Activated CD4-positive, alpha-beta memory T cell treated with anti-CD3 and anti-CD28 coated beads, Interleukin-2, amount 10 ng/mL, durations not matched to agents 7 days and 5 days (primary cell): ENCODE measurements at regions not wholly inside any gene's neighbourhood (a gene's known extent, or its start where the extent isn't known, plus 50 kb on each side); places are given as distances from the start of the nearest gene placed in this dataset.

ENCODE experiments used
- CTCF ChIA-PET: fragments of 350-600 bp; sonication (Branson Sonifier 250); formaldehyde crosslinking; loops from one replicate; lab custom pipeline; 2021; ENCODE audit warnings: antibody characterized with exemption, inconsistent platforms; lab: Charles Lee
- POLR2A ChIA-PET: fragments of 350-600 bp; sonication (Branson Sonifier 250); formaldehyde crosslinking; loops from one replicate; lab custom pipeline; 2021; ENCODE audit warnings: antibody characterized with exemption; lab: Charles Lee
- DNase-seq: peaks from one replicate; pipeline ENCODE4 v3.0.0-alpha.2; 2020
- H3K27ac Mint-ChIP-seq: one replicate; pipeline ENCODE4 v1.8.0; 2021; ENCODE audit warnings: mild to moderate bottlenecking, mixed read lengths
- H3K27me3 Mint-ChIP-seq: one replicate; pipeline ENCODE4 v1.8.0; 2021; ENCODE audit warnings: mixed read lengths
- H3K36me3 Mint-ChIP-seq: one replicate; pipeline ENCODE4 v1.8.0; 2021; ENCODE audit warnings: low read depth, mixed read lengths
- H3K4me1 Mint-ChIP-seq: one replicate; pipeline ENCODE4 v1.8.0; 2021; ENCODE audit warnings: mixed read lengths
- H3K4me3 Mint-ChIP-seq: one replicate; pipeline ENCODE4 v1.8.0; 2021; ENCODE audit warnings: mild to moderate bottlenecking, mixed read lengths
- H3K9me3 Mint-ChIP-seq: one replicate; pipeline ENCODE4 v1.8.0; 2021; ENCODE audit warnings: mixed read lengths

GRCh38 chr12:127304751-127305725, 961.9 kb upstream of the TMEM132C start:
- ChIA-PET CTCF (no interaction called here), POLR2A (no interaction called here)
- H3K27ac Mint-ChIP-seq: no peak overlapping the region
- H3K27me3 Mint-ChIP-seq: no peaks in the 10 kb centered on the region
- DNase-seq: no peak
- no peaks in the 10 kb centered on the region for H3K36me3 Mint-ChIP-seq
- no peaks in the 10 kb centered on the region for H3K9me3 Mint-ChIP-seq
- no peak overlapping the region for H3K4me3 Mint-ChIP-seq
- no peaks in the 10 kb centered on the region for H3K4me1 Mint-ChIP-seq

- no peaks in the 10 kb centered on the region for H3K36me3 Mint-ChIP-seq
- DNase-seq: no peak
- H3K27ac Mint-ChIP-seq: no peak overlapping the region
- POLR2A ChIA-PET: no interaction called here
- CTCF ChIA-PET: no interaction called here
- H3K9me3 Mint-ChIP-seq: no peaks in the 10 kb centered on the region
- H3K4me3 Mint-ChIP-seq: no peak overlapping the region
- no peaks in the 10 kb centered on the region for H3K27me3 Mint-ChIP-seq
- H3K4me1 Mint-ChIP-seq: peaks cover 5% of the 10 kb centered on the region
Observed at GRCh38 chr12:127306604-127307215, 960.3 kb upstream of the TMEM132C start.

GRCh38 chr12:127307528-127307927, 959.4 kb upstream of the TMEM132C start:
- ChIA-PET CTCF (no interaction called here), POLR2A (no interaction called here)
- no peak overlapping the region for H3K27ac Mint-ChIP-seq
- H3K9me3 Mint-ChIP-seq: no peaks in the 10 kb centered on the region
- H3K36me3 Mint-ChIP-seq: no peaks in the 10 kb centered on the region
- DNase-seq: no peak
- H3K27me3 Mint-ChIP-seq: no peaks in the 10 kb centered on the region
- H3K4me3 Mint-ChIP-seq: no peak overlapping the region
- H3K4me1 Mint-ChIP-seq: peaks cover 5% of the 10 kb centered on the region

GRCh38 chr12:127308148-127308547, 958.8 kb upstream of the TMEM132C start:
- Mint-ChIP-seq H3K9me3 (no peaks in the 10 kb centered on the region), H3K4me3 (no peak overlapping the region), H3K27ac (no peak overlapping the region), H3K4me1 (peaks cover 5% of the 10 kb centered on the region), H3K27me3 (no peaks in the 10 kb centered on the region), H3K36me3 (no peaks in the 10 kb centered on the region)
- POLR2A ChIA-PET: no interaction called here
- CTCF ChIA-PET: no interaction called here
- no peak for DNase-seq

GRCh38 chr12:127310548-127310947, 956.4 kb upstream of the TMEM132C start:
- Mint-ChIP-seq H3K4me3 (no peak overlapping the region), H3K36me3 (no peaks in the 10 kb centered on the region), H3K27me3 (no peaks in the 10 kb centered on the region), H3K9me3 (no peaks in the 10 kb centered on the region), H3K4me1 (peaks cover 5% of the 10 kb centered on the region), H3K27ac (no peak overlapping the region)
- DNase-seq: no peak
- ChIA-PET POLR2A (no interaction called here), CTCF (no interaction called here)

- no peak for DNase-seq
- H3K27ac Mint-ChIP-seq: no peak overlapping the region
- H3K4me1 Mint-ChIP-seq: peaks cover 5% of the 10 kb centered on the region
- H3K9me3 Mint-ChIP-seq: no peaks in the 10 kb centered on the region
- H3K4me3 Mint-ChIP-seq: no peak overlapping the region
- no peaks in the 10 kb centered on the region for H3K36me3 Mint-ChIP-seq
- no peaks in the 10 kb centered on the region for H3K27me3 Mint-ChIP-seq
- POLR2A ChIA-PET: no interaction called here
- CTCF ChIA-PET: no interaction called here
Observed at GRCh38 chr12:127311720-127312364, 955.1 kb upstream of the TMEM132C start.

GRCh38 chr12:127324681-127325080, 942.3 kb upstream of the TMEM132C start:
- ChIA-PET CTCF (no interaction called here), POLR2A (no interaction called here)
- no peak for DNase-seq
- Mint-ChIP-seq H3K4me3 (no peak overlapping the region), H3K27me3 (peaks cover 2% of the 10 kb centered on the region), H3K9me3 (no peaks in the 10 kb centered on the region), H3K36me3 (no peaks in the 10 kb centered on the region), H3K27ac (no peak overlapping the region), H3K4me1 (no peaks in the 10 kb centered on the region)

GRCh38 chr12:127327986-127328385, 939.0 kb upstream of the TMEM132C start:
- H3K27me3 Mint-ChIP-seq: peaks cover 2% of the 10 kb centered on the region
- no peaks in the 10 kb centered on the region for H3K4me1 Mint-ChIP-seq
- CTCF ChIA-PET: no interaction called here
- H3K4me3 Mint-ChIP-seq: no peak overlapping the region
- no peaks in the 10 kb centered on the region for H3K9me3 Mint-ChIP-seq
- H3K27ac Mint-ChIP-seq: no peak overlapping the region
- POLR2A ChIA-PET: no interaction called here
- H3K36me3 Mint-ChIP-seq: no peaks in the 10 kb centered on the region
- DNase-seq: no peak

GRCh38 chr12:127328867-127329266, 938.1 kb upstream of the TMEM132C start:
- POLR2A ChIA-PET: no interaction called here

GRCh38 chr12:127334365-127334764, 932.6 kb upstream of the TMEM132C start:
- H3K4me3 Mint-ChIP-seq: no peak overlapping the region
- no peak overlapping the region for H3K27ac Mint-ChIP-seq
- H3K36me3 Mint-ChIP-seq: no peaks in the 10 kb centered on the region
- H3K4me1 Mint-ChIP-seq: no peaks in the 10 kb centered on the region
- ChIA-PET POLR2A (no interaction called here), CTCF (no interaction called here)
- H3K9me3 Mint-ChIP-seq: no peaks in the 10 kb centered on the region
- DNase-seq: no peak
- H3K27me3 Mint-ChIP-seq: no peaks in the 10 kb centered on the region

More at GRCh38 chr12:127328867-127329266, 938.1 kb upstream of the TMEM132C start:
- peaks cover 2% of the 10 kb centered on the region for H3K27me3 Mint-ChIP-seq
- H3K4me3 Mint-ChIP-seq: no peak overlapping the region
- H3K4me1 Mint-ChIP-seq: no peaks in the 10 kb centered on the region
- H3K27ac Mint-ChIP-seq: no peak overlapping the region
- DNase-seq: no peak
- no peaks in the 10 kb centered on the region for H3K9me3 Mint-ChIP-seq
- CTCF ChIA-PET: no interaction called here
- no peaks in the 10 kb centered on the region for H3K36me3 Mint-ChIP-seq

GRCh38 chr12:127334912-127335644, 931.9 kb upstream of the TMEM132C start:
- Mint-ChIP-seq H3K27me3 (no peaks in the 10 kb centered on the region), H3K4me1 (no peaks in the 10 kb centered on the region), H3K27ac (no peak overlapping the region), H3K9me3 (no peaks in the 10 kb centered on the region), H3K4me3 (no peak overlapping the region), H3K36me3 (no peaks in the 10 kb centered on the region)
- DNase-seq: no peak
- ChIA-PET CTCF (no interaction called here), POLR2A (no interaction called here)

- Mint-ChIP-seq H3K27ac (no peak overlapping the region), H3K4me1 (no peaks in the 10 kb centered on the region), H3K36me3 (no peaks in the 10 kb centered on the region), H3K9me3 (no peaks in the 10 kb centered on the region), H3K27me3 (no peaks in the 10 kb centered on the region), H3K4me3 (no peak overlapping the region)
- DNase-seq: no peak
- ChIA-PET POLR2A (no interaction called here), CTCF (no interaction called here)
Observed at GRCh38 chr12:127336416-127336815, 930.6 kb upstream of the TMEM132C start.

GRCh38 chr12:127339065-127339464, 927.9 kb upstream of the TMEM132C start:
- no peaks in the 10 kb centered on the region for H3K36me3 Mint-ChIP-seq
- CTCF ChIA-PET: no interaction called here
- POLR2A ChIA-PET: no interaction called here
- H3K4me1 Mint-ChIP-seq: no peaks in the 10 kb centered on the region
- no peaks in the 10 kb centered on the region for H3K9me3 Mint-ChIP-seq
- H3K27ac Mint-ChIP-seq: no peak overlapping the region
- no peaks in the 10 kb centered on the region for H3K27me3 Mint-ChIP-seq
- H3K4me3 Mint-ChIP-seq: no peak overlapping the region
- DNase-seq: no peak
